HG03064 (cell line): ENCODE measurements at regions not wholly inside any gene's neighbourhood (a gene's known extent, or its start where the extent isn't known, plus 50 kb on each side); places are given as distances from the start of the nearest gene placed in this dataset.

ENCODE experiments used
- ATAC-seq: cut with Tn5 transposase; IDR thresholded peaks from one replicate; pipeline ENCODE4 v1.9.1; 2021; ENCODE audit warnings: low read depth; ENCODE audit not compliant: unreplicated experiment

DNA sequence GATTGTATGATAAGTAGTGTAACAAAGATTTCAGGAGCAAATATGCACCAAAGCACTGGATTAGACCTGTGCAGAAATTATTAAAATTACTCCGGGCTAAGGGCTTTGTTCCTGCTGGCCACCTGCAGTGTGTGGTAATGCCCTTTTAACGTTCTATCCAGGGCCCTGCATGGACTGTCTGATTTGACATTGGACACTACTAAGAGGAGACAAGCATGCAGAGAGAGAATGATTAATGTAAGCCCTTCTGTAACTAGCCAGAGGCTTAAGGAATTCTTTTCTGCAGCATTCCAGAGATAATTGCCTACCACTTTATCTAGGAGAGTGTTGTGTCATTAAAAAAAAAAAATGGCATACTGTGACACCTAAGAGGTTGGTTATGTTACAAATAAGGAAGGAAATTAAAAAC is 117.0 kb downstream of the PCDH7 start:
- ATAC-seq: no peak

GRCh38 chr4:30837861-30838260 is 117.7 kb downstream of the PCDH7 start:
- no peak for ATAC-seq

DNA sequence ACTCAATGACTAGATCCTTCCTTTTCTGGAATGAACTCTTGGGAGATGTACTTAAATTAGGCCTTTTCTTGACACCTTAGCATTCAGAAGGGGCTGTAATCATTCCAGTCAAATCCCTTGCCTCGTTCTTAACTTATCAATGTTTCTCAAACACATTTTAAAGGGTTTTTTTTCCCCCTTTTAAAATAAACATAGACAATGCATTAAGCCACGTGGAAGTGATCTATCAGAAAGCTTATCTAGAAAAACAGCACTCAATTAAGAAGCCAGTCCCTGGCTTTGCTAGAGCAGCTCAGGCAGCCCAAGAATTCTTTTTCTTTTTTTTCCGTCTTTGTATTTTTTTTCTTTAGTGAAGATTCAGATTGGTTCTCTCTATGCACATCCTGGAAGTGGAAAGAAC is 118.2 kb downstream of the PCDH7 start:
- no peak for ATAC-seq

- ATAC-seq: no peak
These were observed 119.7 kb downstream of the PCDH7 start for GRCh38 chr4:30839583-30840520.

DNA sequence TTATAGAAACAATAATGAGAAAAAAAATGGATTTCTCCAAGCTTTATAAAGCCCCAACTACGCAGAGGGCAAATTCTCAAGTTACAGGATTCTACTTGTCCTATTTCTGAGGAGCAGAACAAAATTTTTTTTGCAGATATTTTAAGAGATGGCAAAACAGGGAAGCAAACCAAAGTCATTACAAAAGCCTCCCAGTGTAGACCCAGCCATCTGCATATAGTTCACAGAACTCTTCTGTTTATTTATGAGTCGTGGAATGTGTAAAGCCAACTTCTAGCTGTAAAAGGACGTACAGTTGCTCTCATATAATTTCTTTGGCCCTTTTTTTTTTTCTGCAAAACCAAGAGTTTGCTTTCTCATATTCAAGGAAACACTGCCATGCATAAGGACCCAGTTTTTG is 120.4 kb downstream of the PCDH7 start:
- ATAC-seq: no peak

- ATAC-seq: no peak
These were observed 122.0 kb downstream of the PCDH7 start for GRCh38 chr4:30842142-30842541.

GRCh38 chr4:30842689-30843088 is 122.5 kb downstream of the PCDH7 start:
- ATAC-seq: no peak

DNA sequence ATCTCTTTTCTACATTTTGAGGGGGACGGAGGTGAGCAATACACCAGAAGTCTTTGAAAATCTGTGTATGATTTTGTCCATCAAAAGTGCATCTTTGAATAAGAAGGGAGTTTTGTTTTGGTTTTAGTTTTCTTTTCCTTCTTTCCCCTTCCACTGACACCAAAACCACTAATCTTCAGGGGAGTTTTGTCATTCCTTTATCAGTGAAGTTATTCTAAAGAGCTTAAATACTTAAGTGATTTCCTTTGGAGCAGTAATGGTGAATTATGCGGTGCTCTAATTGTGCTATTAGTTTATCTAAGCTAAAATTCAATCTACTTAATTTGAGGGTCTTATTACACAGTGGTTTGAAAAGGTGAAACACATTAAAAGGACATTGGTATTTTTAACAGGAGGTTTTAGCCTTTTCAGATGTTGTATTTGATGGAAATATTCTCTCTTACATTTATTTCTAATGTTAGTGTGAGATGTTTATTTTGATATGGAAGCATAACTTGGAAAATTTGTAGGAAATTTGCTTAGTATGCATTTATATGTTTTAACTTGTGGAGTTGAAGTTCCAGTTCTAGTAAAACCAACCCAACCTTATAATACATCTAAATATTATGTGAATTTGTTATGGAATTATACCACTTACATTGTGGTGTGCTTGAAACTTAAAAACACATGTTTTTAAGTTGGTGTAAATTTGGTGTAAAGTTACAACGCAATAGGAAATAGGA is 124.9 kb downstream of the PCDH7 start:
- ATAC-seq: no peak

DNA sequence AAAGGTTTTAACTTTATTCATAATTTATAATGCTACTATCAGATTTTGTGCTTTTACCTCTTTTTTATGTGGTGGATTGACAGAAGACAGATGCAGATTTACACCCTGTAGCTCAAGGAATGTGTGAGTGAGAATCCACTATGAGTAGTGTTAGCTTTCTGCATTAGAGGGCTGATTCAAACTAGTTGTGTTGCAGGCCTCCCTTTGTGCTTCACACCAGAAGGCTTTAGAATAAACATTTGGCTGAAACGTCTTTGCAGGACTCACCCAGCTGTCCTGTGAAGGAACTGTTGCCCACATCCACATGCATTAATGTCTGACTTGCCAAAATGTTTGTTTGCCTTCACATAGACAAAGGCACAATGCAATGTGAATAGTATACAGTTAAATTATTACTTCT is 127.0 kb downstream of the PCDH7 start:
- no peak for ATAC-seq

- ATAC-seq: no peak
These were observed 127.8 kb downstream of the PCDH7 start for GRCh38 chr4:30847958-30848357.

- ATAC-seq: no peak
These were observed 134.4 kb downstream of the PCDH7 start for GRCh38 chr4:30854531-30854930.

DNA sequence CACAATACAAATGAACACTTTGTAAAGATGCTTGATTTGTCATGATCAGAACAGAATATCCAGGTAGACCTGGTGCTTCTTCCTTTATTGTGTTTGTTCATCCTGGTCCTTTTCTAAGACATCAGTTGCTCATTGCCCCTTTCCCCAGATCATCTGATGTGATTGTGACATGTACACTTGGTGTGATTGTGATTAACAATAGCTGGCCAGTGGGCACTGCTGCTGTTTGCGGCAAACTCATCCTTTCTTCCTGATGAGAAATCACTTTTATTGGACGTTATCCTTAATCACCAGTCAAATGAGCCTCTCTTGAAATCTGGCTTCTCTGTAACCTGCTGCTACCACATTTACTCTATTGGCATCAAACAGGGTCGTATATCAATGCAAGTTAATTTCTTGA is 135.1 kb downstream of the PCDH7 start:
- ATAC-seq: no peak

DNA sequence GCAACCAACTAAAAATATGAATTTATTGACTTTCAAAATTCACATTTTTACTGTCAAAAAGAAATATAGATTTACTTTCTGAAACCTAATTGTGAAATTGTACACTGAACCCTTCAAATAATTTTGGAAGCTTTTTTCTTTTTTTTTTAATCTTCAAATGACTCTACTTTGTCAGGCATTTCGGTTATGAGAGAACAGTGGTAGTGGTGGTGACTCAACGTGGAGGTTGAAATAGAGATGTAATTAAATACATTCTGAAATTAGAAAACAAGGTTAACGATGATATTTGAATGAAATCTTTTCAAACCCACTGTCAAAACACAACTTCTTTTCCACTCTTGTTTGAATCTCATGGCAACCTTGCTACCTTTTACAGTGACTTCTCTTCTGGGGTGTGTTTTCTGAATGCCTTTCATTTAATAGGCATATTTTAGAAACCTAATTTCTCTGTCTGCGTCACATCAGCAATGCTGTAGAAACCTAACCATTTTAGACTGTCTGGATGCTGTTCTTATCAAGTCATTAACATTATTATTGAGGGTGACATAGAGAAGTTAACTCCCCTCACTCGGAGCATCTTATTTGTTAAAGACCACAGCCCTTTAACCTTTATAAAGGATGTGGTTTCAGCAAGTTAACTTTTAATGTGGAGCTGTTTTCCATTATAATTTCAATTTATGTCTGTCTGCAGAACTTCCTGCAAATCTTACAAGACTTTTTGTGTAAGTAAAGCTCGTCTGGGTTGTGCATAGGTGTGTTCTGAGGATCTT is 136.8 kb downstream of the PCDH7 start:
- no peak for ATAC-seq

DNA sequence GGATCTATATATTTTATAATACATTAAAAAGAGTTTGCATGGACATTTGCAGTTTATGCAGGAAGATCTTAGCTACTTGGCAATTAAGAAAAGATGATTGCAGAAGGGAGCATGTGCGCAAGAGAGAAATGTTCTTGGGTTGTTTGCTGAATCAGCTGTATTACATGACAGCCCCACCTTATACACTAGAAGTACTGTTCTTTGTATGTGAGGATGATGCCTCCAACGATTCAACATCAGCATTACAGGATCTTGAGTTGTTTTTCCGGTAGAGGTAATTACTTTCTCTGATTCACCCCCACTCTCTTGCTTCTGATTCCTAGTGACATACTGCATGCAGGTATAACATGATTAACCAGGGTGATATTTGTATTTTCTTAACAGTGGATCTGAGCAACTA is 140.8 kb downstream of the PCDH7 start:
- no peak for ATAC-seq

GRCh38 chr4:30862196-30862595 is 142.0 kb downstream of the PCDH7 start:
- ATAC-seq: no peak

GRCh38 chr4:30863021-30863420 is 142.9 kb downstream of the PCDH7 start:
- ATAC-seq: no peak

- ATAC-seq: no peak
These were observed 145.5 kb downstream of the PCDH7 start for GRCh38 chr4:30865691-30866090.

- ATAC-seq: no peak
These were observed 146.2 kb downstream of the PCDH7 start for GRCh38 chr4:30866346-30866745.

DNA sequence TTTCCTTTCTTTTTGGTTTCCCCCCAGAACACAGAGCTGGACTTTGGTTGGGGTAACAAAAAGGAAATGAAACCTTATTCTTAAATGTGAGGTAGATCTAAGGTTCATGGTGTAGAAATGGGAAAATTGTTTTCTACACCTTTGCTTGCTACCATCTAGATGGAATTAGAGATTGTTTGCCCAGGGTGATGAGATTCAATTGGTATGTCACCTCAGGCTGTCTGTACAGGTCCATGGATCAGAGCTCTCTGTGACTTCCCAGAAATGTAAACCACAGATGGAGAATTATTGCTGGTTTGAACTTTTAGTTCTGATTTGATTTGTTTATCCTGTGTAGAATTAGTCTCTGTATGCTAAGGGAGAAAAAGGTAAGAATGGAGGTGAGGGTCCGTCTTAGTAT is 146.7 kb downstream of the PCDH7 start:
- no peak for ATAC-seq

DNA sequence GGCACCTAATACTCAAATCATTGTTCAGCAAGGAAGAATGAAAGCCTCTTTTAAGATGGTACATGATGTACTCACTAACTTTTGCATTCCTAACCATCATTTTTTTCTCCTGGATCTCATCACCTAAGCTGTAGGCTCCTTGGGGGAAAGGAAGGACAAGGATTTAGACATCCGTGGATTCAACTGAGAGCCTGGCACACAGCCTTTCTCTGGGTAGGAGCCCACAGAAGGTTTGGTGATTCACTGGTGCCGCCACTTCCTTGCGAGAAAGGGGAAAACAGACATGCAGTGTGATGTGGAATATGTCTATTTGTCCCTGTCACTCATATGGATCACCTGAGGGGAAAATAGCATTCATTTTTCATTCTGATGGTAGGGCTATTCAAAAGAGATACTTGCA is 147.3 kb downstream of the PCDH7 start:
- ATAC-seq: no peak
